Gastrocnemius medialis (tissue), 4 donors: ENCODE measurements at regions not wholly inside any gene's neighbourhood (a gene's known extent, or its start where the extent isn't known, plus 50 kb on each side); places are given as distances from the start of the nearest gene placed in this dataset.

ENCODE experiments used
- POLR2A ChIP-seq, 2 donors: fragments of 450-650 bp; IDR thresholded peaks; one replicate each; pipeline ENCODE4 v1.6.1; 2017; ENCODE audit warnings: antibody characterized with exemption in 2 of 2, mild to moderate bottlenecking in 2 of 2, moderate library complexity in 2 of 2
- TF ChIP-seq, protein P1 (sequence below), 5 experiments: fragments of 450-650 bp in 3 of 5; fragments of 200-600 bp in 2 of 5; sonication (generic) in 2 of 5; IDR thresholded peaks in 4 of 5; conservative IDR thresholded peaks in 1 of 5; 1 replicate in 4 of 5; 2 replicates in 1 of 5; pipeline ENCODE4 v1.5.1; 2016 to 2019; ENCODE audit warnings: antibody characterized with exemption in 5 of 5, mild to moderate bottlenecking in 3 of 5, moderate library complexity in 3 of 5

DNA sequence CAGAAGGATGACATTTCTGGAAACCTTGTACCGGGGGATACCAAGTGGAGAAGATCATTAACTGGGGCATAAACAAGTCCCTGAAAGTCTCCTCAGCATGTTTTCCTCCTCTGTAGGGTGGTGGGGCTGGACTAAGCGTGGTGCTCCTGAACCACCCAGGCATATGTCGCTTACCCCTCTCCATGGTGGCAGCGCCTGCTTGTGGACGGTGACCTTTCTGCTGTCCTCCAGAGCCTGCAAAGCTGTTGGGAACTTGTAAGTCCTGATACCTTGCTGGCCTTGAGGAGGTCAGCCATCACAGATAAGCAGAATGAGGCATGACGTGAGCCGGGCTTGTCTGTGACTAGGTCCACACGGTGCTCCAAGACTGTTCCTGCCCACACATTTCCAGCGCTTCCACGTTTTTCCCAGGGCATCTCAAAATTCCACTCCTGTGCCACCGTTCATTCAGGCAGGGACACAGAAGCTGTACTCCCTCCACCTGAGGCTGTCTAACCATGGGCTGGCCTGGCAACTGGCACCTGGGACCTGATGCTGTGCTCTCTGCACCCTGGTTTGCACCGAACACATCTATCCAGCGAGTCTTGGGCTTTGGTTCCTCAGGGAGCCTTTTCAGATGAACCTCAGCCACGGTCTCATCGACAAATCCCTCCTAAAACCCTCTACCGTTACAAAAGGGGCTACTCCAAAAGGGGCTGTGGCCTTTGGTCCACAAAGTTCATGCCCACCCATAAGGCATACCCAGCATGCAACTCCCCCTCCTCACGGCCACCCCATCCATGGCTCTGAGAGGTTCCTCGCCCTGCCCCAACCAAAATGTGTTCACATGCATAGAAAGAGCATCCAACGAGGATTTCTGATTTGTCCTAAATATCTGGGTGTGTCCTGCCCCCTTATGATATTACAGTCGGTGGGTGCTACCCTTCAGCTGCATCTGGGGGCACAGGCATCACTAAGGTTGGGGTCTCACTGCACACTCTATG, 199.6 kb upstream of the DIO3 start:
- TF ChIP-seq, protein P1, sequence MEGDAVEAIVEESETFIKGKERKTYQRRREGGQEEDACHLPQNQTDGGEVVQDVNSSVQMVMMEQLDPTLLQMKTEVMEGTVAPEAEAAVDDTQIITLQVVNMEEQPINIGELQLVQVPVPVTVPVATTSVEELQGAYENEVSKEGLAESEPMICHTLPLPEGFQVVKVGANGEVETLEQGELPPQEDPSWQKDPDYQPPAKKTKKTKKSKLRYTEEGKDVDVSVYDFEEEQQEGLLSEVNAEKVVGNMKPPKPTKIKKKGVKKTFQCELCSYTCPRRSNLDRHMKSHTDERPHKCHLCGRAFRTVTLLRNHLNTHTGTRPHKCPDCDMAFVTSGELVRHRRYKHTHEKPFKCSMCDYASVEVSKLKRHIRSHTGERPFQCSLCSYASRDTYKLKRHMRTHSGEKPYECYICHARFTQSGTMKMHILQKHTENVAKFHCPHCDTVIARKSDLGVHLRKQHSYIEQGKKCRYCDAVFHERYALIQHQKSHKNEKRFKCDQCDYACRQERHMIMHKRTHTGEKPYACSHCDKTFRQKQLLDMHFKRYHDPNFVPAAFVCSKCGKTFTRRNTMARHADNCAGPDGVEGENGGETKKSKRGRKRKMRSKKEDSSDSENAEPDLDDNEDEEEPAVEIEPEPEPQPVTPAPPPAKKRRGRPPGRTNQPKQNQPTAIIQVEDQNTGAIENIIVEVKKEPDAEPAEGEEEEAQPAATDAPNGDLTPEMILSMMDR (IDR thresholded peaks at IDR 0.05 in 4 of 5, conservative IDR thresholded peaks at IDR 0.05 in 1 of 5), result no peak
- TF ChIP-seq POLR2A (IDR thresholded peaks at IDR 0.05), result no peak
